GM18498 (cell line): ENCODE measurements at regions not wholly inside any gene's neighbourhood (a gene's known extent, or its start where the extent isn't known, plus 50 kb on each side); places are given as distances from the start of the nearest gene placed in this dataset.
A peak's percentile ranks its signal among the peaks of the same experiment; 100 is the strongest.
"Not testable (repeated sequence)": the region's sequence is repeated elsewhere in the genome, so short reads cannot be mapped to it uniquely, and the experiment has no call there.

ENCODE experiments used
- ATAC-seq: cut with Tn5 transposase; IDR thresholded peaks from one replicate; pipeline ENCODE4 v1.9.1; 2021; ENCODE audit warnings: mild to moderate bottlenecking, moderate library complexity; ENCODE audit not compliant: unreplicated experiment

- peak; percentile 54 for ATAC-seq
Observed at GRCh38 chr4:162499478-162499877, 335.7 kb upstream of the FSTL5 start.

GRCh38 chr4:162498168-162498567, 334.4 kb upstream of the FSTL5 start:
- ATAC-seq = no peak

DNA sequence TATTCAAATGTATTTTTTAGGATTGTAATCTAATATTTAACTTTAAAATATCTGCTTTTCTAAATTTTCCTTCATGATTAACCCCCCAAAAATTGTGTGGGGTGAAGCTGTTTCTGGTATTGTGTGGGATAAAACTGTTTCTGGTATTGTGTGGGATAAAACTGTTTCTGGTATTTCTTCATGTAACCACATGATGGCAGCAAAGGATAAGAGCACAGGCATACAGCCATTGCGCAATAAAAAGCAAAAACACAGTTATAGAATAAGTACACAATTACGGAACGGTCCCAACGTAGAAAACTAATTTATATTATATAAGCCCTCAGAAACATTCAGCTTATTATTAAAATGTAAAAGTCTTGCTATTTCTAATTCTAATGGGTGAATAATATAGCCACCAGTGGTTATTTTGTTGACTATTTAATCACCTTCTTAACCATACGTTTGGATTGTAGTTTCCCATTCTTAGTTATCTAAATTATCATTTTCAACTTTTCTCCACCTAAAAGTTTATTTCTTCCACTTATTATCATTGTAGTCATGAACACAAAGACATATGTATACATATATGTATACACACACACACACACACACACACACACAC, 333.9 kb upstream of the FSTL5 start:
- peak; percentile 77 for ATAC-seq

DNA sequence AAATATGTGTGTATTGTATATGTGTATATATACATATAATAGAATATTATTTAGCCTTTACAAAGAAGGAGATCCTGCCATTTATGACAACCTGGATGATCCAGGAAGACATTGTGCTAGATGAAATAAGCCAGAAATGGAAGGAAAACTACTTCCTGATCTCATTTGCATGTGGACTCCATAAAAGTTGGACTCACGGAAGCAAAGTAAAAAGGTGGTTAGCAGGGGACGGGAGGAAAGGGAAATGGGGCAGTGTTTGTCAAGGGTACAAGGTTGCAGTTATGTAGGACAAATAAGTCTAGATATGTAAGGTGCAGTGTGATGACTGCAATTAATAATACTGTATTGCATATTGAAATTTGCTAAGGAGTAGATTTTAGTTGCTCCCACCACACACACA, 331.1 kb upstream of the FSTL5 start:
- ATAC-seq = no peak

GRCh38 chr4:162485486-162485885, 321.7 kb upstream of the FSTL5 start:
- no peak for ATAC-seq

- no peak for ATAC-seq
Observed at GRCh38 chr4:162475246-162475645, 311.4 kb upstream of the FSTL5 start.

GRCh38 chr4:162469977-162470376, 306.2 kb upstream of the FSTL5 start:
- no peak for ATAC-seq

- ATAC-seq = not testable (repeated sequence)
Observed at GRCh38 chr4:162465356-162465755, 301.6 kb upstream of the FSTL5 start.

- ATAC-seq = no peak
Observed at GRCh38 chr4:162461952-162462351, 298.2 kb upstream of the FSTL5 start.

- no peak for ATAC-seq
Observed at GRCh38 chr4:162458051-162458450, 294.3 kb upstream of the FSTL5 start.

GRCh38 chr4:162457071-162457865, 293.5 kb upstream of the FSTL5 start:
- ATAC-seq = no peak

DNA sequence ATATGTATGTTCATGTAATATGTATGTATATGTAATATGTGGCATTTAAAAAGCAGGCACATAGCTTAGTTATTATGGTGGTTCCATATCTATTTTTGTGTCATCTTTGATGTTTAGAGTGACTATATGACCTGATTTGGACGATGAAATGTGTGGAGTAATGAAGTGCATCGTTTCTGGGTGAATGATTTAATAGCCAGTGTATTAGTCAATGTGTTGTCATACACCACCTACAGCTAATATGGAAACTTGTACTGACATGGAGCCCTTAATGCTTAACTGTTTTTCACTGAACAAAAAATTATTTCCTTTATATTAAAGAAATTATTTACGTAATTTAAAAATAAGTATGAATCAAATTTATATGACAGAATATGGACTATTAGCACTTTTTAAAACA, 292.3 kb upstream of the FSTL5 start:
- no peak for ATAC-seq

DNA sequence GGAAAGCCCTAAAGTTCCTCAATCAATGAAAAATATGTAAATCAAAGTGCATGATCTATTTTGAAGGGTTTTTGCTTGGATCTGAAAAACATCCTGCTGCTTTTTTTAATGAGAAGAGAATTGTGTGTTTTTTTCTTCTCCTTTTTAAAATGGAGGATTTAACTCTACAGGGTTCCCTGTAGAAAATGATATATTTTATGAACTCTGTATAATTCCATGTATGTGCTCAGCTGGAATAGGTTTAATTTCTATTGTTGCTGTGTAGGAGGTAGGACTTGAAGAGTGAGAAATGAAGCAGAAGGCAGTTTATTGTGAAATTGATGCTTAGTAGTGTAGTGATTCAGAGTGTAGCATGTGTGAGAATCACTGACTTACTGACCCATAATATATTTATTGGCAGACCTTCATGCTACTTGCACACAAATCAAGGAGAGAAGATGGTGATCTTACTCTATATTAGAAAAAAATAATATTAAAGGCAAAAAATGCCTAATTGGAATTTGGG, 286.8 kb upstream of the FSTL5 start:
- ATAC-seq = no peak

GRCh38 chr4:162443510-162443909, 279.7 kb upstream of the FSTL5 start:
- no peak for ATAC-seq

DNA sequence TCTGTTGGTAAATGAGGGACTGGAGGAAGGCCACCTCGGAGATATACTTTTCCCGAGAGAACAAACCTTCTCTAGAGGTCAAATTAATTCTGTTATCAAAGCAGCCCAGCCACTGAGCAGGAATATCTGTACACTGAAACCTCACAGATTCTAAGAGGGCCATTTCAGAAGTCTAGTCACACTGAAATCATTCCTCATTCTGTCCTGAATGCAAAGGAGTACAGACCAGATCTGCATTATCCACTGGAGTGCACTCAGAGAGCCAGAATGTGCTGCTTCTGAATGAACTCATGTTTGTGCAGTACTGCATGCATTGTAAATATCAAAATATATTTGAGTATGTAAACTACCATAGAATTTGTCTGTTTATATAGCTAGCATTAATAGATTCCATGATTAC, 278.3 kb upstream of the FSTL5 start:
- no peak for ATAC-seq

DNA sequence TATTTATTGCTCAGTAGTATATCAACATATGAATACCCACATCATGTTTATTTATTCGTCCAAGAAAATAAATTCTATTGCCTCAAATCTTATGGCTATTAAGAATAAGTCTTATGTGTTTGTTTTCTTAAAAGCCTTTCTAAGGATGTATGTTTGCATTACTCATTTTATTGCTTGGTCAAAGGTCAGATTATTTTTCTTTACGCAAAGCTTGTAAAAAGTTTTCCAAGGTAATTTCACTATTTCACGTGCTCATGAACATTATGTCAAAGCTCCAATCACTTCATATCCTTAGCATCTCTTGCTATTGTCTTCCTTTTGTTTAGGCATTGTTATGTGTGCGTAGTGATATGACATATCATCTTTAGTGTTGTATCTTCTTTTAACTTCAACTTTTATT, 258.5 kb upstream of the FSTL5 start:
- ATAC-seq = no peak

GRCh38 chr4:162410854-162411253, 247.1 kb upstream of the FSTL5 start:
- no peak for ATAC-seq

- no peak for ATAC-seq
Observed at GRCh38 chr4:162409048-162409447, 245.2 kb upstream of the FSTL5 start.

- ATAC-seq = no peak
Observed at GRCh38 chr4:162408309-162408708, 244.5 kb upstream of the FSTL5 start.

- ATAC-seq = no peak
Observed at GRCh38 chr4:162406637-162407365, 243.0 kb upstream of the FSTL5 start.

- no peak for ATAC-seq
Observed at GRCh38 chr4:162403932-162404331, 240.1 kb upstream of the FSTL5 start.

GRCh38 chr4:162403419-162403818, 239.6 kb upstream of the FSTL5 start:
- ATAC-seq = no peak
